Keratinocyte (primary cell): ENCODE measurements at regions not wholly inside any gene's neighbourhood (a gene's known extent, or its start where the extent isn't known, plus 50 kb on each side); places are given as distances from the start of the nearest gene placed in this dataset.

ENCODE experiments used
- DNase-seq: peaks from one replicate; pipeline ENCODE4 v3.0.0-alpha.2; 2011; ENCODE audit warnings: low read depth, missing footprints, low spot score
- FAIRE-seq: peaks from 2 replicates; lab custom pipeline; 2011; peaks lifted over from hg19 to GRCh38; lab: Jason Lieb, UNC
- H2AFZ ChIP-seq: 2 replicates; pipeline ENCODE4 v1.6.0; 2012; ENCODE audit warnings: low read length, control low read depth, inconsistent platforms; ENCODE audit not compliant: control insufficient read depth
- H3K27ac ChIP-seq: 2 replicates; pipeline ENCODE4 v1.5.1; 2011; ENCODE audit warnings: low read length; ENCODE audit not compliant: control insufficient read depth, insufficient read depth
- H3K27me3 ChIP-seq: 3 replicates; pipeline ENCODE4 v1.6.0; 2011; ENCODE audit warnings: low read length; ENCODE audit not compliant: control insufficient read depth, insufficient read depth; ENCODE audit errors: extremely low read depth
- H3K36me3 ChIP-seq, 2 experiments: 2 replicates in 1 of 2; 3 replicates in 1 of 2; pipeline ENCODE4 v1.5.1; 2011; ENCODE audit warnings: low read length in 2 of 2, mild to moderate bottlenecking in 1 of 2; ENCODE audit not compliant: control insufficient read depth in 2 of 2, insufficient read depth in 2 of 2; ENCODE audit errors: extremely low read depth in 1 of 2
- H3K4me1 ChIP-seq: 3 replicates; pipeline ENCODE4 v1.5.1; 2011; ENCODE audit warnings: low read length; ENCODE audit not compliant: control insufficient read depth, insufficient read depth; ENCODE audit errors: extremely low read depth
- H3K4me2 ChIP-seq: 3 replicates; pipeline ENCODE4 v1.6.0; 2011; ENCODE audit warnings: low read depth, low read length; ENCODE audit not compliant: control insufficient read depth, insufficient read depth; ENCODE audit errors: extremely low read depth
- H3K4me3 ChIP-seq, 3 experiments: fragments of 200-600 bp in 1 of 3; sonication (generic) in 1 of 3; 2 replicates in 2 of 3; 3 replicates in 1 of 3; pipeline ENCODE4 v1.5.1; 2011 to 2016; ENCODE audit warnings: low read length in 3 of 3, mild to moderate bottlenecking in 3 of 3, control low read depth in 2 of 3, inconsistent platforms in 1 of 3, low read depth in 1 of 3, mixed read lengths in 1 of 3, mixed run types in 1 of 3, moderate library complexity in 1 of 3; ENCODE audit not compliant: control insufficient read depth in 2 of 3, insufficient read depth in 2 of 3; ENCODE audit errors: extremely low read depth in 1 of 3
- H3K79me2 ChIP-seq: 2 replicates; pipeline ENCODE4 v1.6.0; 2012; ENCODE audit warnings: low read length; ENCODE audit not compliant: control insufficient read depth, insufficient read depth
- H3K9ac ChIP-seq: 3 replicates; pipeline ENCODE4 v1.6.0; 2011; ENCODE audit warnings: low read length; ENCODE audit not compliant: control insufficient read depth, insufficient read depth; ENCODE audit errors: extremely low read depth
- H3K9me1 ChIP-seq: 3 replicates; pipeline ENCODE4 v1.6.0; 2011; ENCODE audit warnings: low read length; ENCODE audit not compliant: control insufficient read depth, insufficient read depth; ENCODE audit errors: extremely low read depth
- H3K9me3 ChIP-seq: 2 replicates; pipeline ENCODE4 v1.5.1; 2012; ENCODE audit warnings: low read depth, low read length; ENCODE audit not compliant: control insufficient read depth
- H4K20me1 ChIP-seq: 3 replicates; pipeline ENCODE4 v1.6.0; 2011; ENCODE audit warnings: low read length; ENCODE audit not compliant: control insufficient read depth, insufficient read depth; ENCODE audit errors: extremely low read depth
- EZH2 ChIP-seq: IDR thresholded peaks from one replicate; pipeline ENCODE4 v1.6.1; 2012; ENCODE audit warnings: inconsistent platforms, mild to moderate bottlenecking, low read length, moderate library complexity
- dilution Hi-C: fragments of 300-500 bp; cut with MboI; formaldehyde crosslinking; loops from one replicate; pipeline ENCODE4 v1.7.0; 2020; ENCODE audit warnings: low sequenced_read_pairs; ENCODE audit not compliant: extremely low pct_ligation_motif_present
- TF ChIP-seq, protein P1 (sequence below), 3 experiments: IDR thresholded peaks in 1 of 3; conservative IDR thresholded peaks in 1 of 3; optimal IDR thresholded peaks in 1 of 3; 2 replicates in 2 of 3; 3 replicates in 1 of 3; pipeline versions ENCODE3 to v1.5.1; 2011; ENCODE audit warnings: low read length in 3 of 3, mild to moderate bottlenecking in 3 of 3, moderate library complexity in 2 of 3, control low read depth in 1 of 3, inconsistent platforms in 1 of 3; ENCODE audit not compliant: insufficient read depth in 2 of 3; ENCODE audit errors: extremely low read depth in 1 of 3

DNA sequence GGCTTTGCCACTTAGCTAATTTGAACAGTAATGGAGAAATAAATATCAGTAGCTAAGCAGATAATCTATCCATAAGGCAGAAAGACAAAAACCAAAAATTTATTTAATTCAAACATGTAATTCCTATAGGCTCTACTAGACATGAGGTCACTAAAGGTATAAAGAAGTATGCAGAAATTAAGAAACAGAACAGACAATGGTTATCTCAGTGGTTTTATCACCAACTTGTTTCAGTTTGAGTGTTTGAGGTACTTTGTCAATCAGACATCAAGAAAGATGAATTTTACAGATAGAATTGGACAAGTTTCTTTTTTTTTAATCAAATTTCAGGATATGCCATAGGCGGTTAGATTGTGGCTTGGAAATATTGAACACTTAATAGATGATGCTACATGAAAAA lies 67.4 kb upstream of the ZEB2 start:
- no peak for TF ChIP-seq EZH2
- TF ChIP-seq, protein P1, sequence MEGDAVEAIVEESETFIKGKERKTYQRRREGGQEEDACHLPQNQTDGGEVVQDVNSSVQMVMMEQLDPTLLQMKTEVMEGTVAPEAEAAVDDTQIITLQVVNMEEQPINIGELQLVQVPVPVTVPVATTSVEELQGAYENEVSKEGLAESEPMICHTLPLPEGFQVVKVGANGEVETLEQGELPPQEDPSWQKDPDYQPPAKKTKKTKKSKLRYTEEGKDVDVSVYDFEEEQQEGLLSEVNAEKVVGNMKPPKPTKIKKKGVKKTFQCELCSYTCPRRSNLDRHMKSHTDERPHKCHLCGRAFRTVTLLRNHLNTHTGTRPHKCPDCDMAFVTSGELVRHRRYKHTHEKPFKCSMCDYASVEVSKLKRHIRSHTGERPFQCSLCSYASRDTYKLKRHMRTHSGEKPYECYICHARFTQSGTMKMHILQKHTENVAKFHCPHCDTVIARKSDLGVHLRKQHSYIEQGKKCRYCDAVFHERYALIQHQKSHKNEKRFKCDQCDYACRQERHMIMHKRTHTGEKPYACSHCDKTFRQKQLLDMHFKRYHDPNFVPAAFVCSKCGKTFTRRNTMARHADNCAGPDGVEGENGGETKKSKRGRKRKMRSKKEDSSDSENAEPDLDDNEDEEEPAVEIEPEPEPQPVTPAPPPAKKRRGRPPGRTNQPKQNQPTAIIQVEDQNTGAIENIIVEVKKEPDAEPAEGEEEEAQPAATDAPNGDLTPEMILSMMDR (optimal IDR thresholded peaks at IDR 0.05 in 1 of 3, IDR thresholded peaks at IDR 0.05 in 1 of 3, conservative IDR thresholded peaks at IDR 0.05 in 1 of 3; ENCODE audit: extremely low read depth in 1 of 3, insufficient read depth in 2 of 3, low read length in 3 of 3) = no peak
- H3K9ac ChIP-seq = no peak overlapping the region
- DNase-seq = no peak
- H3K9me1 ChIP-seq = no peaks in the 10 kb centered on the region
- H3K27ac ChIP-seq = no peak overlapping the region
- H3K27me3 ChIP-seq = no peaks in the 10 kb centered on the region
- H3K4me3 ChIP-seq = no peak overlapping the region
- H2AFZ ChIP-seq = no peak overlapping the region
- peaks cover 4% of the 10 kb centered on the region for H3K4me1 ChIP-seq
- dilution Hi-C loops = no loop called here
- no peak overlapping the region for H3K4me2 ChIP-seq
- no peaks in the 10 kb centered on the region for H3K36me3 ChIP-seq
- no peaks in the 10 kb centered on the region for H3K9me3 ChIP-seq
- no peaks in the 10 kb centered on the region for H4K20me1 ChIP-seq
- H3K79me2 ChIP-seq = no peaks in the 10 kb centered on the region
- FAIRE-seq = no peak

DNA sequence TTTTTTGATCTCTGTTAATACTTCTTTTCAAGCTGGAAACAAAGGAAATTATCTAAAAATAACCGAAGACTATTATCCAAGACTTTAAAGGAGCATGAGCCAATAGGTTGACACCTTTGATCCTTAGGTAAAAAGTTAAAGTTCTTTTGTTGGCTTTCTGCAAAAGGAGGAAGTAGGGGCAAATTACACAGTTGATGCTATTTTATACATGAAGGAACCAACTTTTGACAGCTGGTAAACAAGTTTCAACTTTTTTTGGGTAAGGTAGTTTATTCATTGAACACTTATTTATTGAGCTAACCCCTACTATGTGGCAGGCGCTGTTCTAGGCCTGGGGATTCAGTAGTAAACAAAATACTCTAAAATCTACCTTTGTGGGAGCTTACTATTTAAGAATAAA lies 66.6 kb upstream of the ZEB2 start:
- H3K79me2 ChIP-seq = no peaks in the 10 kb centered on the region
- H3K9me1 ChIP-seq = no peaks in the 10 kb centered on the region
- no peak overlapping the region for H3K4me2 ChIP-seq
- FAIRE-seq = no peak
- H2AFZ ChIP-seq = no peak overlapping the region
- H3K4me3 ChIP-seq = no peak overlapping the region
- dilution Hi-C loops = no loop called here
- H3K4me1 ChIP-seq = peaks cover 4% of the 10 kb centered on the region
- no peak overlapping the region for H3K27ac ChIP-seq
- H4K20me1 ChIP-seq = no peaks in the 10 kb centered on the region
- no peaks in the 10 kb centered on the region for H3K9me3 ChIP-seq
- TF ChIP-seq, protein P1 (optimal IDR thresholded peaks at IDR 0.05 in 1 of 3, IDR thresholded peaks at IDR 0.05 in 1 of 3, conservative IDR thresholded peaks at IDR 0.05 in 1 of 3; ENCODE audit: extremely low read depth in 1 of 3, insufficient read depth in 2 of 3, low read length in 3 of 3) = no peak
- TF ChIP-seq EZH2 = no peak
- H3K27me3 ChIP-seq = no peaks in the 10 kb centered on the region
- no peaks in the 10 kb centered on the region for H3K36me3 ChIP-seq
- no peak for DNase-seq
- H3K9ac ChIP-seq = no peak overlapping the region
